Smooth muscle cell (in vitro differentiated cells): ENCODE measurements at regions not wholly inside any gene's neighbourhood (a gene's known extent, or its start where the extent isn't known, plus 50 kb on each side); places are given as distances from the start of the nearest gene placed in this dataset.

Source experiments
- DNase-seq: peaks from one replicate; lab custom pipeline; 2025; ENCODE audit not compliant: unreplicated experiment; lab: John Stamatoyannopoulos, UW
- H2AFZ ChIP-seq: fragments of 200-600 bp; sonication (generic); 2 replicates; pipeline ENCODE4 v1.6.0; 2016; ENCODE audit warnings: antibody characterized with exemption, low read depth, mild to moderate bottlenecking
- H3F3A ChIP-seq: fragments of 200-600 bp; sonication (generic); 2 replicates; pipeline ENCODE4 v1.6.0; 2017; ENCODE audit warnings: antibody characterized with exemption, low read depth
- H3K27ac ChIP-seq: fragments of 200-600 bp; sonication (generic); 2 replicates; pipeline ENCODE4 v1.5.1; 2016; ENCODE audit warnings: low read depth, mild to moderate bottlenecking
- H3K27me3 ChIP-seq: fragments of 200-600 bp; sonication (generic); 2 replicates; pipeline ENCODE4 v1.6.1; 2016; ENCODE audit warnings: low read depth, mild to moderate bottlenecking
- H3K36me3 ChIP-seq: fragments of 200-600 bp; sonication (generic); 2 replicates; pipeline ENCODE4 v1.5.1; 2016; ENCODE audit warnings: low read depth
- H3K4me1 ChIP-seq: fragments of 200-600 bp; sonication (generic); 2 replicates; pipeline ENCODE4 v1.5.1; 2016; ENCODE audit warnings: low read depth
- H3K4me2 ChIP-seq: fragments of 200-600 bp; sonication (generic); 2 replicates; pipeline ENCODE4 v1.6.0; 2016; ENCODE audit warnings: mild to moderate bottlenecking
- H3K4me3 ChIP-seq: fragments of 200-600 bp; sonication (generic); 2 replicates; pipeline ENCODE4 v1.5.1; 2016; ENCODE audit warnings: mild to moderate bottlenecking
- H3K79me2 ChIP-seq: fragments of 200-600 bp; sonication (generic); 2 replicates; pipeline ENCODE4 v1.6.0; 2016; ENCODE audit warnings: low read depth, mild to moderate bottlenecking
- H3K9ac ChIP-seq: fragments of 200-600 bp; sonication (generic); 2 replicates; pipeline ENCODE4 v1.6.0; 2016; ENCODE audit warnings: low read depth
- H3K9me3 ChIP-seq: fragments of 200-600 bp; sonication (generic); replicated peaks from 2 replicates; pipeline ENCODE4 v1.5.1; 2016; ENCODE audit warnings: low read depth
- H4K20me1 ChIP-seq: fragments of 200-600 bp; sonication (generic); 2 replicates; pipeline ENCODE4 v1.6.0; 2016; ENCODE audit warnings: low read depth
- CTCF ChIP-seq: fragments of 200-600 bp; sonication (generic); IDR thresholded peaks from 2 replicates; pipeline ENCODE4 v1.5.1; 2017; ENCODE audit warnings: borderline replicate concordance, mild to moderate bottlenecking, antibody characterized with exemption; ENCODE audit not compliant: insufficient read depth, poor library complexity, severe bottlenecking
- WGBS: methylation state at CpG from one replicate; pipeline ENCODE4 v1.1.7; 2016; ENCODE audit warnings: low lambda C conversion rate; 5-methylcytosine and 5-hydroxymethylcytosine counted together

- H3K27me3 ChIP-seq = no peaks in the 10 kb centered on the region
- H3K9ac ChIP-seq = no peak overlapping the region
- H3K36me3 ChIP-seq = no peaks in the 10 kb centered on the region
- no peaks in the 10 kb centered on the region for H3K79me2 ChIP-seq
- no peak overlapping the region for H3K4me3 ChIP-seq
- no peaks in the 10 kb centered on the region for H3K9me3 ChIP-seq
- no peaks in the 10 kb centered on the region for H3F3A ChIP-seq
- H3K4me1 ChIP-seq = no peaks in the 10 kb centered on the region
- DNase-seq = no peak
- H3K4me2 ChIP-seq = no peak overlapping the region
- WGBS = 96% methylated on average over 2 of the region's 2 CpGs
- H3K27ac ChIP-seq = peak overlapping the region; percentile 48
- no peak for TF ChIP-seq CTCF
- H2AFZ ChIP-seq = no peak overlapping the region
- H4K20me1 ChIP-seq = no peaks in the 10 kb centered on the region
Observed at GRCh38 chr4:73676136-73676535, 55.9 kb upstream of the RASSF6 start.

GRCh38 chr4:73676861-73677323 lies 56.7 kb upstream of the RASSF6 start:
- Histone ChIP-seq H3K36me3 (no peaks in the 10 kb centered on the region), H3K4me3 (no peak overlapping the region), H2AFZ (no peak overlapping the region), H3K4me2 (no peak overlapping the region), H3K79me2 (no peaks in the 10 kb centered on the region), H4K20me1 (no peaks in the 10 kb centered on the region), H3K27me3 (no peaks in the 10 kb centered on the region), H3K9ac (no peak overlapping the region), H3K27ac (peak overlapping the region; percentile 48), H3K4me1 (no peaks in the 10 kb centered on the region), H3F3A (no peaks in the 10 kb centered on the region), H3K9me3 (no peaks in the 10 kb centered on the region)
- 62% methylated on average over 5 of the region's 5 CpGs for WGBS
- no peak for TF ChIP-seq CTCF
- DNase-seq = no peak

DNA sequence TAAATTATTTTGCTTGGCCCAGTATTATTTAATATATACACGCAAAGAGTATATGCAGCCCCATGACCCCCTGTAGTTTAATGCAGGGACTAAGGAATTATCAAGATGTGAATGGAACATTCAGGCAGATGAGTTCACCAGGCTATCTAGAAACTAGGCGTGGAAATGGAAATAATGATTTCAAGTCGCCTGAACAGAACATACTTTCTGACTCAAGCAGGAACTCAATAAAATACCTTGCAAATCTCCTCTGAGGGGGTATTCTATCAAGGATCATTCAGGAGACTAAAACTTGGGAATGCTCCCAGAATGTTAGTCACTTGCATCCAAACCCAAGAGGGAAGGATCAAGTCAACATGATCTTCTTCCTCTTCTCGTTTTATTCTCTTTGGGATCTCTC lies 59.6 kb upstream of the RASSF6 start:
- Histone ChIP-seq H3K4me2 (no peak overlapping the region), H3K79me2 (no peaks in the 10 kb centered on the region), H3F3A (no peaks in the 10 kb centered on the region), H2AFZ (no peak overlapping the region), H3K4me3 (no peak overlapping the region), H3K27me3 (no peaks in the 10 kb centered on the region), H3K36me3 (no peaks in the 10 kb centered on the region), H3K4me1 (no peaks in the 10 kb centered on the region), H3K9ac (no peak overlapping the region), H4K20me1 (no peaks in the 10 kb centered on the region), H3K27ac (no peak overlapping the region), H3K9me3 (no peaks in the 10 kb centered on the region)
- no peak for TF ChIP-seq CTCF
- WGBS = 85% methylated on average over 4 of the region's 4 CpGs
- no peak for DNase-seq

DNA sequence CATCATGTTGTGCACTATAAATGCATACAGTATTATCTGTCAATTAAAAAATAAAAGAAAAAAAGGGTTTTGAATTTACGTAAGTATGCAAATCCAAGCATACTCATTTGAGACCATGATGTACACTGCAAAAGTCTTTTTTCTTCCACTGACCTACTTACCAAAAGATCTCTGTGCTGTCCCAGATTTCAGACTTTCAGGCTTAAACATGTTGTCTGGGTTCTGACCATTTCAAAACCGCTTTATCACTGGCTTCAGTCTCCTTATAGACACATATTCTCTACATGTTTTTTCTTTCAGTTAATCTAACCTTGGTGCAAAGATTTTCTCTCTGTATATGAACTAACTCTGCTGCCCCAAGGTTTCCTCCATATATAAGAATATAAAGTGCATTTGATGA lies 58.6 kb upstream of the CXCL8 start:
- no peak overlapping the region for H3K4me2 ChIP-seq
- no peak for TF ChIP-seq CTCF
- no peaks in the 10 kb centered on the region for H3K4me1 ChIP-seq
- no peaks in the 10 kb centered on the region for H3K9me3 ChIP-seq
- no peak overlapping the region for H3K9ac ChIP-seq
- 48% methylated on average over 2 of the region's 2 CpGs for WGBS
- no peaks in the 10 kb centered on the region for H4K20me1 ChIP-seq
- H3K4me3 ChIP-seq = no peak overlapping the region
- DNase-seq = no peak
- no peaks in the 10 kb centered on the region for H3K79me2 ChIP-seq
- H3K27me3 ChIP-seq = no peaks in the 10 kb centered on the region
- peak overlapping the region; percentile 37 for H3K27ac ChIP-seq
- H2AFZ ChIP-seq = no peak overlapping the region
- H3F3A ChIP-seq = no peaks in the 10 kb centered on the region
- H3K36me3 ChIP-seq = no peaks in the 10 kb centered on the region
